MM.1S (cell line): ENCODE measurements at regions not wholly inside any gene's neighbourhood (a gene's known extent, or its start where the extent isn't known, plus 50 kb on each side); places are given as distances from the start of the nearest gene placed in this dataset.

Experiments used
- DNase-seq: peaks from one replicate; pipeline ENCODE4 v3.0.0-alpha.2; 2015
- H2AFZ ChIP-seq: fragments of 300-600 bp; sonication (generic); 2 replicates; pipeline ENCODE4 v1.6.0; 2016; ENCODE audit warnings: antibody characterized with exemption, low read length
- H3F3A ChIP-seq: fragments of 300-600 bp; sonication (generic); 2 replicates; pipeline ENCODE4 v1.6.1; 2016; ENCODE audit warnings: mild to moderate bottlenecking, antibody characterized with exemption, low read length, moderate library complexity, mixed read lengths; ENCODE audit not compliant: insufficient read depth
- H3K27ac ChIP-seq: fragments of 300-600 bp; sonication (generic); 2 replicates; pipeline ENCODE4 v1.5.1; 2016; ENCODE audit warnings: mild to moderate bottlenecking, low read length
- H3K27me3 ChIP-seq: fragments of 300-600 bp; sonication (generic); replicated peaks from 2 replicates; pipeline ENCODE4 v1.6.0; 2016; ENCODE audit warnings: low read length; ENCODE audit not compliant: insufficient read depth
- H3K36me3 ChIP-seq: fragments of 300-600 bp; sonication (generic); replicated peaks from 2 replicates; pipeline ENCODE4 v1.6.1; 2016; ENCODE audit warnings: mild to moderate bottlenecking, low read length, mixed read lengths; ENCODE audit not compliant: insufficient read depth
- H3K4me1 ChIP-seq: fragments of 300-600 bp; sonication (generic); 2 replicates; pipeline ENCODE4 v1.6.1; 2016; ENCODE audit warnings: low read length, mixed read lengths
- H3K4me2 ChIP-seq: fragments of 300-600 bp; sonication (generic); 2 replicates; pipeline ENCODE4 v1.6.0; 2016; ENCODE audit warnings: low read depth, low read length
- H3K4me3 ChIP-seq: fragments of 300-600 bp; sonication (generic); 2 replicates; pipeline ENCODE4 v1.5.1; 2016; ENCODE audit warnings: low read length, mixed read lengths
- H3K79me2 ChIP-seq: fragments of 300-600 bp; sonication (generic); 2 replicates; pipeline ENCODE4 v1.6.1; 2016; ENCODE audit warnings: mixed run types, low read length, mixed read lengths
- H3K9ac ChIP-seq: fragments of 300-600 bp; sonication (generic); 2 replicates; pipeline ENCODE4 v1.6.1; 2016; ENCODE audit warnings: low read length, mixed read lengths
- H3K9me2 ChIP-seq: fragments of 300-600 bp; sonication (generic); replicated peaks from 2 replicates; pipeline ENCODE4 v1.6.1; 2016; ENCODE audit warnings: mild to moderate bottlenecking, low read length, mixed read lengths; ENCODE audit not compliant: insufficient read depth
- H3K9me3 ChIP-seq: fragments of 300-600 bp; sonication (generic); replicated peaks from 2 replicates; pipeline ENCODE4 v1.6.1; 2016; ENCODE audit warnings: mild to moderate bottlenecking, low read length, mixed read lengths; ENCODE audit not compliant: insufficient read depth
- H4K20me1 ChIP-seq: fragments of 300-600 bp; sonication (generic); 2 replicates; pipeline ENCODE4 v1.6.1; 2016; ENCODE audit warnings: mild to moderate bottlenecking, low read length, moderate library complexity, mixed read lengths; ENCODE audit not compliant: insufficient read depth
- EZH2 ChIP-seq: fragments of 300-600 bp; sonication (generic); optimal IDR thresholded peaks from 2 replicates; pipeline ENCODE3; 2017; ENCODE audit warnings: low read depth, mild to moderate bottlenecking, antibody characterized with exemption, low read length, mixed read lengths
- EZH2phosphoT487 ChIP-seq: fragments of 300-600 bp; sonication (generic); IDR thresholded peaks from 2 replicates; pipeline ENCODE4 v1.6.1; 2018; ENCODE audit warnings: antibody characterized with exemption, low read length
- TF ChIP-seq, protein P1 (sequence below): fragments of 300-600 bp; sonication (generic); IDR thresholded peaks from 2 replicates; pipeline ENCODE4 v1.5.1; 2016; ENCODE audit warnings: antibody characterized with exemption, low read length, mixed read lengths

DNA sequence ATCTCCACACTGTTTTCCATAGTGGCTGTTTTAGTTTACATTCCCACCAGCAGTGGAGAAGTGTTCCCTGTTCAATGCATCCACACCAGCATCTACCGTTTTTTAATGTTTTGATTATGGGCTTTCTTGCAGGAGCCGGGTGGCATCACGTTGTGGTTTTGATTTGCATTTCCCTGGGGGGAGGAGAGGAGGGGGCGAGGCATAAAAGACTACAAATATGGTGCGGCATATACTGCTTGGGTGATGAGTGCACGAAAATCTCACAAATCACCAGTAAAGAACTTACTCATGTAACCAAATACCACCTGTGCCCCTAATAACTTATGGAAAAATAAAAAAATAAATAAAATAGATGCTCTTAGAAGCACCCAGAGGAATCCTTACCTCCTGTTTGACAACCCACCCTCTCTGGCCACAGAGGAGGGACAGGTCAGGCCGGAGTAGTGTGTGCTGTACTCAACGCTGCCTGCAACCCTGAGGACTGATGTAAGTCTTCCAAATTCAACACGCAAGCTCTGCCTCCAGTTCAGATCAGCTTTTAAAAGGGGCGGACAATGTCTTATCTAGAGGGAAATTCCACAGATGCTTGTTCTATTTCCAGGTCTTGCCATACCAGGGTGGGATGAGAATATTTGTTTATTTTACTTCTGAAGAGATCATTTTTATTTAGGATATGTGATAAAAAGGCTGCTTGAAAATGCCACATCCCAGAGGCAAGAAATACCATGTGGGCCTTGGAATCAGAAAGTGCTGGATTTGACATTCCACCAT is 329.6 kb upstream of the B3GAT1 start:
- H3F3A ChIP-seq = no peaks in the 10 kb centered on the region
- no peak for DNase-seq
- H4K20me1 ChIP-seq = no peaks in the 10 kb centered on the region

DNA sequence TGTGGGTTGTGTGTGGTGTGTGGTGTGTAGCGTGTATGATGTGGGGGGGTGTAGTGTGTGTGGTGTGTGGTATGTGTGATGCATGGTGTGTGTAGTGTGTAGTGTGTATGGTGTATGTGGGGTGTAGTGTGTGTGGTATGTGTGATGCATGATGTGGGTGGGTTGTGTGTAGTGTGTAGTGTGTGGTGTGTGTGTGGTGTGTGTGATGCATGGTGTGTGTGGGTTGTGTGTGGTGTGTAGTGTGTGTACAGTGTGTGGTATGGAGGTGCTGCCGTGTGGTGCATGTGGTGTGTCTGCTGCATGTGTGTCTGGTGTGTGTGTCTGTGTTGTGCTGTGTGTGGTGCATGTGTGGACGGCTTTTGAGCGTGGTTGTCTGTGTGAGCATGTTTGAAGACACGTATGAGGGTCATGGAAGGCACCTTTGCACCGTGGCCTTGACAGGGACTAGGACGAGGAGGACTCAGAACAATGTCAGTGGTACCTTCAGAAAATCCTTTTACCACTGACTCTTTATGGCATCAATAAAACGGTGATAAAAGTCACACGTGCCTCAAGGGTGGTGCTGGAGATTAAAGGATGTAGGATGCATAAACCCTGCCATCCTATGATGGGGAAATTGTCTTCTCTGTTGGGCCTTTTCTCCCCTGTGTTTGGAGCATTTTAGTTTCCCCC is 328.7 kb upstream of the B3GAT1 start:
- no peak overlapping the region for H3K4me3 ChIP-seq
- DNase-seq = no peak
- no peak overlapping the region for H3K4me2 ChIP-seq
- no peaks in the 10 kb centered on the region for H3K9me3 ChIP-seq
- H3K9me2 ChIP-seq = no peaks in the 10 kb centered on the region
- no peak overlapping the region for H2AFZ ChIP-seq
- no peak overlapping the region for H3K9ac ChIP-seq
- H3K79me2 ChIP-seq = no peaks in the 10 kb centered on the region
- TF ChIP-seq, protein P1, sequence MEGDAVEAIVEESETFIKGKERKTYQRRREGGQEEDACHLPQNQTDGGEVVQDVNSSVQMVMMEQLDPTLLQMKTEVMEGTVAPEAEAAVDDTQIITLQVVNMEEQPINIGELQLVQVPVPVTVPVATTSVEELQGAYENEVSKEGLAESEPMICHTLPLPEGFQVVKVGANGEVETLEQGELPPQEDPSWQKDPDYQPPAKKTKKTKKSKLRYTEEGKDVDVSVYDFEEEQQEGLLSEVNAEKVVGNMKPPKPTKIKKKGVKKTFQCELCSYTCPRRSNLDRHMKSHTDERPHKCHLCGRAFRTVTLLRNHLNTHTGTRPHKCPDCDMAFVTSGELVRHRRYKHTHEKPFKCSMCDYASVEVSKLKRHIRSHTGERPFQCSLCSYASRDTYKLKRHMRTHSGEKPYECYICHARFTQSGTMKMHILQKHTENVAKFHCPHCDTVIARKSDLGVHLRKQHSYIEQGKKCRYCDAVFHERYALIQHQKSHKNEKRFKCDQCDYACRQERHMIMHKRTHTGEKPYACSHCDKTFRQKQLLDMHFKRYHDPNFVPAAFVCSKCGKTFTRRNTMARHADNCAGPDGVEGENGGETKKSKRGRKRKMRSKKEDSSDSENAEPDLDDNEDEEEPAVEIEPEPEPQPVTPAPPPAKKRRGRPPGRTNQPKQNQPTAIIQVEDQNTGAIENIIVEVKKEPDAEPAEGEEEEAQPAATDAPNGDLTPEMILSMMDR = no peak
- TF ChIP-seq EZH2 (no peak), EZH2phosphoT487 (no peak)
- H3K27me3 ChIP-seq = no peaks in the 10 kb centered on the region
- no peak overlapping the region for H3K27ac ChIP-seq
- H3K4me1 ChIP-seq = no peaks in the 10 kb centered on the region
- H3K36me3 ChIP-seq = no peaks in the 10 kb centered on the region
- no peaks in the 10 kb centered on the region for H3F3A ChIP-seq
- no peaks in the 10 kb centered on the region for H4K20me1 ChIP-seq

More for the DNA sequence above, 329.6 kb upstream of the B3GAT1 start:
- no peak overlapping the region for H3K4me3 ChIP-seq
- no peaks in the 10 kb centered on the region for H3K9me3 ChIP-seq
- no peak overlapping the region for H3K4me2 ChIP-seq
- TF ChIP-seq, protein P1 = no peak
- TF ChIP-seq EZH2 (no peak), EZH2phosphoT487 (no peak)
- no peak overlapping the region for H2AFZ ChIP-seq
- H3K27ac ChIP-seq = no peak overlapping the region
- no peaks in the 10 kb centered on the region for H3K4me1 ChIP-seq
- H3K9me2 ChIP-seq = no peaks in the 10 kb centered on the region
- no peaks in the 10 kb centered on the region for H3K79me2 ChIP-seq
- no peak overlapping the region for H3K9ac ChIP-seq
- H3K36me3 ChIP-seq = no peaks in the 10 kb centered on the region
- H3K27me3 ChIP-seq = no peaks in the 10 kb centered on the region

DNA sequence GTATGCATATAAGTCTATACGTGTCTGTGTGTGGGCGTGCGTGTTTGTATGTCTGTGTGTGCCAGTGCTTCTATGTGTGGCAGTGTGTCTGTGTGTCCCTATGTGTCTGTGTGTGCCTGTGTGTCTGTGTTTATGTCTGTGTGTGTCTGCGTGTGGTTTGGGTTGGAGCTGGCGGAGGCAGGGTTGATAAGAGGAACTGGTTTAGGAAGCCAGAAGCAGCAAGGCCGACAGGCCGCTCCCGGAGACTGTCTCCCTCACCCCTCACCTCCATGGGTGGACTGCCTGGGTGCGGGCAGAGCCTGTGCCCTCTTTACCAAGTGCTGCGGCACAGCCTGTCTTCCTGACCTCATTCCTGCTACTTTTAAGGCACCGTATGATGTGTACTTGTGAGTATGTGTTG is 327.1 kb upstream of the B3GAT1 start:
- Histone ChIP-seq H3K27ac (no peak overlapping the region), H3K9me3 (no peaks in the 10 kb centered on the region), H3K4me3 (no peak overlapping the region), H3K9me2 (no peaks in the 10 kb centered on the region), H3F3A (no peaks in the 10 kb centered on the region), H2AFZ (no peak overlapping the region), H3K36me3 (no peaks in the 10 kb centered on the region), H3K4me2 (no peak overlapping the region), H4K20me1 (no peaks in the 10 kb centered on the region), H3K27me3 (no peaks in the 10 kb centered on the region), H3K9ac (no peak overlapping the region), H3K4me1 (no peaks in the 10 kb centered on the region), H3K79me2 (no peaks in the 10 kb centered on the region)
- no peak for DNase-seq
- no peak for TF ChIP-seq EZH2
- TF ChIP-seq, protein P1 = no peak
- no peak for TF ChIP-seq EZH2phosphoT487
